ENCODE measurements at regions not wholly inside any gene's neighbourhood (a gene's known extent, or its start where the extent isn't known, plus 50 kb on each side); places are given as distances from the start of the nearest gene placed in this dataset.

- Histone ChIP-seq H3K36me3 (no peaks in the 10 kb centered on the region), H3K27me3 (no peaks in the 10 kb centered on the region), H3K9me3 (no peaks in the 10 kb centered on the region), H3K4me1 (no peaks in the 10 kb centered on the region), H3K27ac (no peak overlapping the region), H3K4me3 (no peak overlapping the region)
- DNase-seq (ENCODE audit: low spot score in 2 of 2) = no peak
- TF ChIP-seq POLR2AphosphoS5 (IDR thresholded peaks at IDR 0.05) (no peak), CTCF (IDR thresholded peaks at IDR 0.05) (no peak), POLR2A (IDR thresholded peaks at IDR 0.05) (no peak)
- intact Hi-C loops (cut with DNase I; ENCODE audit: low total_unique reads) = loop anchor here (10.0 kb wide), 1 partner anchor 753 kb away; no protein-coding TSS in a partner anchor
These were observed 551.7 kb downstream of the MATN1 start for GRCh38 chr1:30171537-30172298.

- Histone ChIP-seq H3K9me3 (no peaks in the 10 kb centered on the region), H3K27ac (no peak overlapping the region), H3K27me3 (no peaks in the 10 kb centered on the region), H3K4me3 (no peak overlapping the region), H3K4me1 (no peaks in the 10 kb centered on the region), H3K36me3 (no peaks in the 10 kb centered on the region)
- TF ChIP-seq POLR2A (IDR thresholded peaks at IDR 0.05) = no peak
- no peak for DNase-seq (ENCODE audit: low spot score in 2 of 2)
- intact Hi-C loops (cut with DNase I; ENCODE audit: low total_unique reads) = no loop called here
These were observed 554.1 kb downstream of the MATN1 start for GRCh38 chr1:30169269-30169668.

- DNase-seq (ENCODE audit: low spot score in 2 of 2) = no peak
- no peaks in the 10 kb centered on the region for H3K4me1 ChIP-seq
- intact Hi-C loops (cut with DNase I; ENCODE audit: low total_unique reads) = no loop called here
These were observed 557.2 kb downstream of the MATN1 start for GRCh38 chr1:30166174-30166573.

GRCh38 chr1:30165116-30165515 lies 558.3 kb downstream of the MATN1 start:
- no peak for TF ChIP-seq POLR2A (IDR thresholded peaks at IDR 0.05)
- no peak for TF ChIP-seq POLR2AphosphoS5 (IDR thresholded peaks at IDR 0.05)
- TF ChIP-seq CTCF (IDR thresholded peaks at IDR 0.05) = no peak
- Histone ChIP-seq H3K9me3 (no peaks in the 10 kb centered on the region), H3K27me3 (no peaks in the 10 kb centered on the region), H3K4me1 (no peaks in the 10 kb centered on the region), H3K4me3 (no peak overlapping the region), H3K27ac (no peak overlapping the region), H3K36me3 (no peaks in the 10 kb centered on the region)
- intact Hi-C loops (cut with DNase I; ENCODE audit: low total_unique reads) = no loop called here
- no peak for DNase-seq (ENCODE audit: low spot score in 2 of 2)

More at GRCh38 chr1:30166174-30166573, 557.2 kb downstream of the MATN1 start:
- no peak overlapping the region for H3K4me3 ChIP-seq
- no peak for TF ChIP-seq POLR2AphosphoS5 (IDR thresholded peaks at IDR 0.05)
- no peak for TF ChIP-seq POLR2A (IDR thresholded peaks at IDR 0.05)
- TF ChIP-seq CTCF (IDR thresholded peaks at IDR 0.05) = no peak
- no peak overlapping the region for H3K27ac ChIP-seq
- no peaks in the 10 kb centered on the region for H3K36me3 ChIP-seq
- H3K9me3 ChIP-seq = no peaks in the 10 kb centered on the region
- H3K27me3 ChIP-seq = no peaks in the 10 kb centered on the region

GRCh38 chr1:30164693-30165092 lies 558.7 kb downstream of the MATN1 start:
- no peak overlapping the region for H3K27ac ChIP-seq
- H3K27me3 ChIP-seq = no peaks in the 10 kb centered on the region
- H3K4me1 ChIP-seq = no peaks in the 10 kb centered on the region
- intact Hi-C loops (cut with DNase I; ENCODE audit: low total_unique reads) = no loop called here
- DNase-seq (ENCODE audit: low spot score in 2 of 2) = no peak
- no peaks in the 10 kb centered on the region for H3K9me3 ChIP-seq
- H3K36me3 ChIP-seq = no peaks in the 10 kb centered on the region
- TF ChIP-seq POLR2AphosphoS5 (IDR thresholded peaks at IDR 0.05) (no peak), POLR2A (IDR thresholded peaks at IDR 0.05) (no peak), CTCF (IDR thresholded peaks at IDR 0.05) (no peak)
- H3K4me3 ChIP-seq = no peak overlapping the region
